ENCODE measurements at regions not wholly inside any gene's neighbourhood (a gene's known extent, or its start where the extent isn't known, plus 50 kb on each side); places are given as distances from the start of the nearest gene placed in this dataset.

DNA sequence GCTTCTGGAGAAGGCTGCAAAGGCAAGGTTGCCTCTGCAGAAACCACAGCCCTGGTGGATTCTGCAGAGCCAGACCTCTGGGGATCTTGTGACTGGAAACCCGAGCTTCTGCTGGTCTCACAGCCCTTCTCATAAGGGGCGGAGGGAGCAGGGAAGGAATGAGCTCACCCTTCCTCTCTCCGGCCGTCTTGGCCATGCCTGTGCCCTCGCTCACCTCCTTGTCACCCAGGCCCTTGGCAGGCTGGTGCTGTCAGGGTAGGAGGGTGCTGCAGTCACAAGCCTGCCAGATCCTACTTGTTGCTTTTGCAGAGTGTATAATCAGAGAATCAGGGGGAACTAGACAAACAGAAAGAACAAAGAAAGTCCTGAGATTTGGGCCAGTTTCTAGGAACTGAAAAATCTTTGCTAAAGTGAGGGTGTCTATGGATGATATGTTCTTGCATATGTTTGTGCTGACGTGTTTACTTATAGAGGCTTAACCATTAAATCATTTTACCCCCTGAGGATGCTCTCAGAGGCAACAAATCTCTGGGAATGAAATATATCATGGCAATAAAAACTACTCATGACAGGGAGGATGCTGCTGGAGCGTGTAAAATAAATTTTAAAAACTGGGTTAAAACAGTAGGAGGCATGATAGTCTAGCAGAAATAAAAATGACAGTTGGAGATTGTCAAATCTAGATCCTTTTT, 244.9 kb upstream of the SOX4 start:
- Mint-ChIP-seq H3K4me3 (no peak overlapping the region), H3K27ac (no peak overlapping the region), H3K36me3 (ENCODE audit: low read depth) (no peaks in the 10 kb centered on the region), H3K9me3 (no peaks in the 10 kb centered on the region), H3K4me1 (no peaks in the 10 kb centered on the region), H3K27me3 (no peaks in the 10 kb centered on the region)
- DNase-seq (no peak), ATAC-seq (no peak)

DNA sequence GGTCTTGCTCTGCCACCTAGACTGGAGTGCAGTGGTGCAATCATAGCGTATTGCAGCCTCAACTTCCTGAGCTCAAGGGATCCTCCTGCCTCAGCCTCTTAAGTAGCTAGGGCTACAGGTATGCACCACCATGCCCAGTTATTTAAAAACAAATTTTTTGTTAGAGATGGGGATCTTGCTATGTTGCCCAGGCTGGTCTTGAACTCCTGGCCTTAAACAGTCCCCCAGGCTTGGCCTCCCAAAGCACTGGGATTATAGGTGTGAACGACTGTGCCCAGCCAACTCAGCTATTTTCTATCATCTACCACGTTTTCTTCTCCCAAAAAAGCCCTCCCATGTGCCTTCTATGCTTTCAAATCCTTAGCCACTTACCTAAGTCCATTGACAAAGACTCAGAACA, 243.7 kb upstream of the SOX4 start:
- Mint-ChIP-seq H3K4me3 (no peak overlapping the region), H3K27me3 (no peaks in the 10 kb centered on the region), H3K27ac (no peak overlapping the region), H3K4me1 (no peaks in the 10 kb centered on the region), H3K9me3 (no peaks in the 10 kb centered on the region), H3K36me3 (ENCODE audit: low read depth) (no peaks in the 10 kb centered on the region)
- DNase-seq (no peak), ATAC-seq (no peak)

GRCh38 chr6:21350926-21351325, 242.6 kb upstream of the SOX4 start:
- H3K9me3 Mint-ChIP-seq = no peaks in the 10 kb centered on the region
- no peak overlapping the region for H3K27ac Mint-ChIP-seq
- no peaks in the 10 kb centered on the region for H3K4me1 Mint-ChIP-seq

GRCh38 chr6:21352131-21352530, 241.4 kb upstream of the SOX4 start:
- no peaks in the 10 kb centered on the region for H3K4me1 Mint-ChIP-seq
- H3K9me3 Mint-ChIP-seq = no peaks in the 10 kb centered on the region
- H3K4me3 Mint-ChIP-seq = no peak overlapping the region
- no peak for DNase-seq
- no peak overlapping the region for H3K27ac Mint-ChIP-seq
- no peaks in the 10 kb centered on the region for H3K27me3 Mint-ChIP-seq
- no peak for ATAC-seq
- H3K36me3 Mint-ChIP-seq (ENCODE audit: low read depth) = no peaks in the 10 kb centered on the region

More at GRCh38 chr6:21350926-21351325, 242.6 kb upstream of the SOX4 start:
- no peaks in the 10 kb centered on the region for H3K27me3 Mint-ChIP-seq
- ATAC-seq (no peak), DNase-seq (no peak)
- H3K4me3 Mint-ChIP-seq = no peak overlapping the region
- no peaks in the 10 kb centered on the region for H3K36me3 Mint-ChIP-seq (ENCODE audit: low read depth)

DNA sequence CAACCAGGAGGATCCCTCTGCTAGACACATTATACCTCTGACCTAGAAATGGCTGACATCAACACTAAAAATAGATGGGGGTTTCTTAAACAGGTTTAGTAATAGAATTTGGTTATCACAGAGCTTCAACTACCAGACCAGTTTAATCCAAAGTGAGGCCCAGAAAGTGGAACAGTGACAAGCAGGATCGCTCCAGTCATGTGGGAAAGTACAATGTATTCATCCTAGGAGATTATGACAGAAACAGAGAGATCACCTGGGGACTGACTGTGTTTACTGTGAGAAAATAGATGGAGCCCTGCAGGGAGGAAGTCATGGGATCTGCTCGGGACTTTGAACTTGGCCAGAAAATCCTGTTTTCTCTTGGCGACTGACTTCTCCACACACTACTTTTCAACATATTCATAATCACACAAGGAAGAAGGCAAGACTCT, 238.7 kb upstream of the SOX4 start:
- H3K4me1 Mint-ChIP-seq = no peaks in the 10 kb centered on the region
- no peaks in the 10 kb centered on the region for H3K36me3 Mint-ChIP-seq (ENCODE audit: low read depth)
- DNase-seq (no peak), ATAC-seq (no peak)
- H3K27me3 Mint-ChIP-seq = no peaks in the 10 kb centered on the region
- peak overlapping the region; percentile 17 for H3K27ac Mint-ChIP-seq
- no peak overlapping the region for H3K4me3 Mint-ChIP-seq
- no peaks in the 10 kb centered on the region for H3K9me3 Mint-ChIP-seq

GRCh38 chr6:21355638-21356037, 237.9 kb upstream of the SOX4 start:
- Mint-ChIP-seq H3K9me3 (no peaks in the 10 kb centered on the region), H3K27ac (no peak overlapping the region), H3K27me3 (no peaks in the 10 kb centered on the region), H3K4me3 (no peak overlapping the region), H3K36me3 (ENCODE audit: low read depth) (no peaks in the 10 kb centered on the region), H3K4me1 (no peaks in the 10 kb centered on the region)
- DNase-seq (no peak), ATAC-seq (no peak)

GRCh38 chr6:21357262-21357661, 236.3 kb upstream of the SOX4 start:
- ATAC-seq = no peak
- no peaks in the 10 kb centered on the region for H3K9me3 Mint-ChIP-seq

GRCh38 chr6:21359926-21360325, 233.6 kb upstream of the SOX4 start:
- no peak for DNase-seq
- Mint-ChIP-seq H3K27me3 (no peaks in the 10 kb centered on the region), H3K4me3 (no peak overlapping the region), H3K4me1 (no peaks in the 10 kb centered on the region), H3K9me3 (no peaks in the 10 kb centered on the region), H3K36me3 (ENCODE audit: low read depth) (no peaks in the 10 kb centered on the region), H3K27ac (no peak overlapping the region)
- ATAC-seq = no peak

More at GRCh38 chr6:21357262-21357661, 236.3 kb upstream of the SOX4 start:
- H3K4me3 Mint-ChIP-seq = no peak overlapping the region
- no peak for DNase-seq
- no peaks in the 10 kb centered on the region for H3K36me3 Mint-ChIP-seq (ENCODE audit: low read depth)
- no peaks in the 10 kb centered on the region for H3K4me1 Mint-ChIP-seq
- H3K27ac Mint-ChIP-seq = no peak overlapping the region
- no peaks in the 10 kb centered on the region for H3K27me3 Mint-ChIP-seq

- ATAC-seq (no peak), DNase-seq (no peak)
- Mint-ChIP-seq H3K36me3 (ENCODE audit: low read depth) (no peaks in the 10 kb centered on the region), H3K4me3 (no peak overlapping the region), H3K27me3 (no peaks in the 10 kb centered on the region), H3K27ac (no peak overlapping the region), H3K4me1 (no peaks in the 10 kb centered on the region), H3K9me3 (no peaks in the 10 kb centered on the region)
Observed at GRCh38 chr6:21360336-21360735, 233.2 kb upstream of the SOX4 start.

DNA sequence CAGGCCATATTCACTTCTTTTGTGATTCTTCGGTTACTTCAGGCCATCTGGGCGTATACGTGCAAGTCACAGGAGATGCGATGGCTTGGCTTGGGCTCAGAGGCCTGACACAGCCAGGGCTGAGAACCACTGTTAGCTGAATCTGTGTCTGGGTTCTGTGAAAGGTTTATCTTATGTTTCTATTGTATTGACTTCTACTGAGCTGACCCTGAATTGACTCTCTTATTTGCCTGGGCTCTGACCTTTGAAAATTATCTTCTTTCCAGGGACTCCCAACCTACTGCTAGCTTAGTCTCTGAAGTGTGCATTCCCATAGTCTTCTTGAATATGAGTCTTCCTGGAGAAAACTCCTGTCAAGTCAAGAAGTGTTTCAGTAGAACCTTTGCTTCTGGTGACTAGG, 226.4 kb upstream of the SOX4 start:
- Mint-ChIP-seq H3K27ac (no peak overlapping the region), H3K4me1 (no peaks in the 10 kb centered on the region), H3K36me3 (ENCODE audit: low read depth) (no peaks in the 10 kb centered on the region), H3K9me3 (no peaks in the 10 kb centered on the region), H3K27me3 (no peaks in the 10 kb centered on the region), H3K4me3 (no peak overlapping the region)
- ATAC-seq = no peak
- no peak for DNase-seq

GRCh38 chr6:21367649-21368154, 225.8 kb upstream of the SOX4 start:
- Mint-ChIP-seq H3K9me3 (no peaks in the 10 kb centered on the region), H3K27me3 (no peaks in the 10 kb centered on the region), H3K36me3 (ENCODE audit: low read depth) (no peaks in the 10 kb centered on the region), H3K27ac (no peak overlapping the region), H3K4me1 (no peaks in the 10 kb centered on the region), H3K4me3 (no peak overlapping the region)
- no peak for DNase-seq
- no peak for ATAC-seq

GRCh38 chr6:21371061-21371460, 222.5 kb upstream of the SOX4 start:
- Mint-ChIP-seq H3K27me3 (no peaks in the 10 kb centered on the region), H3K36me3 (ENCODE audit: low read depth) (no peaks in the 10 kb centered on the region), H3K4me3 (no peak overlapping the region), H3K9me3 (no peaks in the 10 kb centered on the region), H3K4me1 (no peaks in the 10 kb centered on the region), H3K27ac (no peak overlapping the region)
- ATAC-seq (no peak), DNase-seq (no peak)

DNA sequence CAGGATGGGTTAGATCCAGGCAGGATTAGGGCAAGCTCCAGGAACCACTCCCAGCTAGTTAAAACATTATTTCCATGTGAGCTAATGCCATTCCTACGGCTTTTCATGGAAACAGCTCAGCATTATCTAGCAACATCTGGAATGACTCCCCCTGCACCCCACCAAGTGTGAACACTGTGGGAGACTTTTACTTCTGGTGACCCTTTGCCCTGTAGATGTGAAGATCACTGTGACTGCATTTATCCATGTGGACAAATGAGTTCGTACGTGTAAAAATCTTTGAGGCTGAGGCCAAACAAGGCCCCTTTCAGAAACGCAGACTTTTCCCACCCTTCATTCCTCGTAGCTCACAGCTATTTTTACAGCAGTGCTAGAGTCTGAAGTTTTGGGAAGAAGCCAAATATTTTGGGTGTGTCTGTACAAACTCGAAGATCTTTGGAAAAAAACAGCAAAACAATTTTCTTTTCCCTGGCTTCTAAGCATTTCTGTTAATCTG, 221.8 kb upstream of the SOX4 start:
- Mint-ChIP-seq H3K9me3 (no peaks in the 10 kb centered on the region), H3K4me1 (no peaks in the 10 kb centered on the region), H3K27me3 (no peaks in the 10 kb centered on the region), H3K4me3 (no peak overlapping the region), H3K36me3 (ENCODE audit: low read depth) (no peaks in the 10 kb centered on the region), H3K27ac (no peak overlapping the region)
- DNase-seq = no peak
- no peak for ATAC-seq

- Mint-ChIP-seq H3K27ac (no peak overlapping the region), H3K27me3 (no peaks in the 10 kb centered on the region), H3K9me3 (no peaks in the 10 kb centered on the region), H3K36me3 (ENCODE audit: low read depth) (no peaks in the 10 kb centered on the region), H3K4me1 (no peaks in the 10 kb centered on the region), H3K4me3 (no peak overlapping the region)
- no peak for ATAC-seq
- no peak for DNase-seq
Observed at GRCh38 chr6:21375151-21376116, 218.1 kb upstream of the SOX4 start.

DNA sequence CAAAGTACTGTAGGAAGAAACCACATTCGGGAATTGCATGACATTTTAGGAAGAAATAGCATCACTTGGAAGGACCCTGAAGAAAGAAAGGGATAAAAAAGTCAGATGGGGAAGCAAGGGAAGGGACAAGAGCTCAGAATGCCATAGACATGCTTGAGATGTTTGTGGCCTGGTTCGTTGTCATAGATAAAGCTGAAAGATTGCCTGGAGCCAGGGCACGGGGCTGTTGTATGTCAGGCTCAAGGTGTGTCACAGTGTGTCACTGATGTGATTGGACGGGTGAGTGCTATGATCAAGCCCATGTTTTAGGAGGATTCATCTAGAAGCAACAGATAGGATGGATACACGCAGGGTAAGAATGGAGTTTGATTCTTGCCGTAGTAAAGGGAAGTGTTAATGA, 216.2 kb upstream of the SOX4 start:
- no peak for DNase-seq
- H3K27ac Mint-ChIP-seq = no peak overlapping the region
- H3K9me3 Mint-ChIP-seq = no peaks in the 10 kb centered on the region
- H3K27me3 Mint-ChIP-seq = no peaks in the 10 kb centered on the region
- no peaks in the 10 kb centered on the region for H3K4me1 Mint-ChIP-seq
- H3K36me3 Mint-ChIP-seq (ENCODE audit: low read depth) = no peaks in the 10 kb centered on the region
- ATAC-seq = no peak
- H3K4me3 Mint-ChIP-seq = no peak overlapping the region
